ENCODE measurements at regions not wholly inside any gene's neighbourhood (a gene's known extent, or its start where the extent isn't known, plus 50 kb on each side); places are given as distances from the start of the nearest gene placed in this dataset.

- TF ChIP-seq CTCF (IDR thresholded peaks at IDR 0.05) (no peak), POLR2A (IDR thresholded peaks at IDR 0.05) (no peak)
Observed at GRCh38 chr3:44099566-44100297, 142.0 kb upstream of the TOPAZ1 start.

Data from gastroesophageal sphincter (tissue), 3 donors.